ENCODE measurements at regions not wholly inside any gene's neighbourhood (a gene's known extent, or its start where the extent isn't known, plus 50 kb on each side); places are given as distances from the start of the nearest gene placed in this dataset.

DNA sequence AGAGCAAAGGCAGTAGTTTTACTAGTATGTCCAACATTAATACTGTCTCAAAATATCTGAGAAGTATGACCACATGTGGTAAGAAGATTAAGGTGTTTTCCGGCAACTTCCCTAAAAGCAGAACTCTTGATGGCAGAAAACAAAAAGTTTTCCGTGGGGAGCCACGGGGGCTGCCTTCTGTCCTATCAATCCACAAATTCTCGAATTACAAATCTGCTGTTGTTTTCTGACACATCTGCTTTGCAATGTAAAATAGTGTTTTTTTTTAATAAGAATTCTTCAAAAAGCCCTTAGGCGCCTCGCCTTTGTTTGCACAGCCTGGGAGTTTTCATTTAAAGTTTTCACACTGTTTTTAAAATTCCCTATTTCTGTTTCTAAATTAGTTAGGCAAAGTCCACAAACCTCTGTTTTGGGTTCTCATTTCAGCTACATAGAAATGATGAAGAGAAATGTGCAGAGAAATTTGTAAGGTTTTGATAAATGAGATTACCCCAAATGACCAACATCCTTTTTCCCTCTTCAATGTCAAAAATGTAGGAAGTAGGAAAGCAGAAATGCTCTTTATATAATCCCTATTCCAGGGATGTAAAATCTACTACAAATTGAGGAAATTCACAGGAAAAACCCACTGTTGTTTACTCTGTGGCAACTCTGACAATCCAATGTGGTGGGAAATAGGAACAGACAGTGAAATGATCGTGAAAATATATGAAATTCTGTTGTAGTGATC lies 385.8 kb downstream of the ZEB2 start (continued):
- TF ChIP-seq, protein P1, sequence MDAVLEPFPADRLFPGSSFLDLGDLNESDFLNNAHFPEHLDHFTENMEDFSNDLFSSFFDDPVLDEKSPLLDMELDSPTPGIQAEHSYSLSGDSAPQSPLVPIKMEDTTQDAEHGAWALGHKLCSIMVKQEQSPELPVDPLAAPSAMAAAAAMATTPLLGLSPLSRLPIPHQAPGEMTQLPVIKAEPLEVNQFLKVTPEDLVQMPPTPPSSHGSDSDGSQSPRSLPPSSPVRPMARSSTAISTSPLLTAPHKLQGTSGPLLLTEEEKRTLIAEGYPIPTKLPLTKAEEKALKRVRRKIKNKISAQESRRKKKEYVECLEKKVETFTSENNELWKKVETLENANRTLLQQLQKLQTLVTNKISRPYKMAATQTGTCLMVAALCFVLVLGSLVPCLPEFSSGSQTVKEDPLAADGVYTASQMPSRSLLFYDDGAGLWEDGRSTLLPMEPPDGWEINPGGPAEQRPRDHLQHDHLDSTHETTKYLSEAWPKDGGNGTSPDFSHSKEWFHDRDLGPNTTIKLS (IDR thresholded peaks at IDR 0.05; ENCODE audit: borderline replicate concordance, low read depth), result no peak
- TF ChIP-seq, protein P2, sequence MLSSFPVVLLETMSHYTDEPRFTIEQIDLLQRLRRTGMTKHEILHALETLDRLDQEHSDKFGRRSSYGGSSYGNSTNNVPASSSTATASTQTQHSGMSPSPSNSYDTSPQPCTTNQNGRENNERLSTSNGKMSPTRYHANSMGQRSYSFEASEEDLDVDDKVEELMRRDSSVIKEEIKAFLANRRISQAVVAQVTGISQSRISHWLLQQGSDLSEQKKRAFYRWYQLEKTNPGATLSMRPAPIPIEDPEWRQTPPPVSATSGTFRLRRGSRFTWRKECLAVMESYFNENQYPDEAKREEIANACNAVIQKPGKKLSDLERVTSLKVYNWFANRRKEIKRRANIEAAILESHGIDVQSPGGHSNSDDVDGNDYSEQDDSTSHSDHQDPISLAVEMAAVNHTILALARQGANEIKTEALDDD (IDR thresholded peaks at IDR 0.05), result no peak
- TF ChIP-seq, protein P3, sequence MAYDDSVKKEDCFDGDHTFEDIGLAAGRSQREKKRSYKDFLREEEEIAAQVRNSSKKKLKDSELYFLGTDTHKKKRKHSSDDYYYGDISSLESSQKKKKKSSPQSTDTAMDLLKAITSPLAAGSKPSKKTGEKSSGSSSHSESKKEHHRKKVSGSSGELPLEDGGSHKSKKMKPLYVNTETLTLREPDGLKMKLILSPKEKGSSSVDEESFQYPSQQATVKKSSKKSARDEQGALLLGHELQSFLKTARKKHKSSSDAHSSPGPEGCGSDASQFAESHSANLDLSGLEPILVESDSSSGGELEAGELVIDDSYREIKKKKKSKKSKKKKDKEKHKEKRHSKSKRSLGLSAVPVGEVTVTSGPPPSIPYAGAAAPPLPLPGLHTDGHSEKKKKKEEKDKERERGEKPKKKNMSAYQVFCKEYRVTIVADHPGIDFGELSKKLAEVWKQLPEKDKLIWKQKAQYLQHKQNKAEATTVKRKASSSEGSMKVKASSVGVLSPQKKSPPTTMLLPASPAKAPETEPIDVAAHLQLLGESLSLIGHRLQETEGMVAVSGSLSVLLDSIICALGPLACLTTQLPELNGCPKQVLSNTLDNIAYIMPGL (CRISPR knock-in tag; IDR thresholded peaks at IDR 0.05), result no peak
- TF ChIP-seq, protein P4, sequence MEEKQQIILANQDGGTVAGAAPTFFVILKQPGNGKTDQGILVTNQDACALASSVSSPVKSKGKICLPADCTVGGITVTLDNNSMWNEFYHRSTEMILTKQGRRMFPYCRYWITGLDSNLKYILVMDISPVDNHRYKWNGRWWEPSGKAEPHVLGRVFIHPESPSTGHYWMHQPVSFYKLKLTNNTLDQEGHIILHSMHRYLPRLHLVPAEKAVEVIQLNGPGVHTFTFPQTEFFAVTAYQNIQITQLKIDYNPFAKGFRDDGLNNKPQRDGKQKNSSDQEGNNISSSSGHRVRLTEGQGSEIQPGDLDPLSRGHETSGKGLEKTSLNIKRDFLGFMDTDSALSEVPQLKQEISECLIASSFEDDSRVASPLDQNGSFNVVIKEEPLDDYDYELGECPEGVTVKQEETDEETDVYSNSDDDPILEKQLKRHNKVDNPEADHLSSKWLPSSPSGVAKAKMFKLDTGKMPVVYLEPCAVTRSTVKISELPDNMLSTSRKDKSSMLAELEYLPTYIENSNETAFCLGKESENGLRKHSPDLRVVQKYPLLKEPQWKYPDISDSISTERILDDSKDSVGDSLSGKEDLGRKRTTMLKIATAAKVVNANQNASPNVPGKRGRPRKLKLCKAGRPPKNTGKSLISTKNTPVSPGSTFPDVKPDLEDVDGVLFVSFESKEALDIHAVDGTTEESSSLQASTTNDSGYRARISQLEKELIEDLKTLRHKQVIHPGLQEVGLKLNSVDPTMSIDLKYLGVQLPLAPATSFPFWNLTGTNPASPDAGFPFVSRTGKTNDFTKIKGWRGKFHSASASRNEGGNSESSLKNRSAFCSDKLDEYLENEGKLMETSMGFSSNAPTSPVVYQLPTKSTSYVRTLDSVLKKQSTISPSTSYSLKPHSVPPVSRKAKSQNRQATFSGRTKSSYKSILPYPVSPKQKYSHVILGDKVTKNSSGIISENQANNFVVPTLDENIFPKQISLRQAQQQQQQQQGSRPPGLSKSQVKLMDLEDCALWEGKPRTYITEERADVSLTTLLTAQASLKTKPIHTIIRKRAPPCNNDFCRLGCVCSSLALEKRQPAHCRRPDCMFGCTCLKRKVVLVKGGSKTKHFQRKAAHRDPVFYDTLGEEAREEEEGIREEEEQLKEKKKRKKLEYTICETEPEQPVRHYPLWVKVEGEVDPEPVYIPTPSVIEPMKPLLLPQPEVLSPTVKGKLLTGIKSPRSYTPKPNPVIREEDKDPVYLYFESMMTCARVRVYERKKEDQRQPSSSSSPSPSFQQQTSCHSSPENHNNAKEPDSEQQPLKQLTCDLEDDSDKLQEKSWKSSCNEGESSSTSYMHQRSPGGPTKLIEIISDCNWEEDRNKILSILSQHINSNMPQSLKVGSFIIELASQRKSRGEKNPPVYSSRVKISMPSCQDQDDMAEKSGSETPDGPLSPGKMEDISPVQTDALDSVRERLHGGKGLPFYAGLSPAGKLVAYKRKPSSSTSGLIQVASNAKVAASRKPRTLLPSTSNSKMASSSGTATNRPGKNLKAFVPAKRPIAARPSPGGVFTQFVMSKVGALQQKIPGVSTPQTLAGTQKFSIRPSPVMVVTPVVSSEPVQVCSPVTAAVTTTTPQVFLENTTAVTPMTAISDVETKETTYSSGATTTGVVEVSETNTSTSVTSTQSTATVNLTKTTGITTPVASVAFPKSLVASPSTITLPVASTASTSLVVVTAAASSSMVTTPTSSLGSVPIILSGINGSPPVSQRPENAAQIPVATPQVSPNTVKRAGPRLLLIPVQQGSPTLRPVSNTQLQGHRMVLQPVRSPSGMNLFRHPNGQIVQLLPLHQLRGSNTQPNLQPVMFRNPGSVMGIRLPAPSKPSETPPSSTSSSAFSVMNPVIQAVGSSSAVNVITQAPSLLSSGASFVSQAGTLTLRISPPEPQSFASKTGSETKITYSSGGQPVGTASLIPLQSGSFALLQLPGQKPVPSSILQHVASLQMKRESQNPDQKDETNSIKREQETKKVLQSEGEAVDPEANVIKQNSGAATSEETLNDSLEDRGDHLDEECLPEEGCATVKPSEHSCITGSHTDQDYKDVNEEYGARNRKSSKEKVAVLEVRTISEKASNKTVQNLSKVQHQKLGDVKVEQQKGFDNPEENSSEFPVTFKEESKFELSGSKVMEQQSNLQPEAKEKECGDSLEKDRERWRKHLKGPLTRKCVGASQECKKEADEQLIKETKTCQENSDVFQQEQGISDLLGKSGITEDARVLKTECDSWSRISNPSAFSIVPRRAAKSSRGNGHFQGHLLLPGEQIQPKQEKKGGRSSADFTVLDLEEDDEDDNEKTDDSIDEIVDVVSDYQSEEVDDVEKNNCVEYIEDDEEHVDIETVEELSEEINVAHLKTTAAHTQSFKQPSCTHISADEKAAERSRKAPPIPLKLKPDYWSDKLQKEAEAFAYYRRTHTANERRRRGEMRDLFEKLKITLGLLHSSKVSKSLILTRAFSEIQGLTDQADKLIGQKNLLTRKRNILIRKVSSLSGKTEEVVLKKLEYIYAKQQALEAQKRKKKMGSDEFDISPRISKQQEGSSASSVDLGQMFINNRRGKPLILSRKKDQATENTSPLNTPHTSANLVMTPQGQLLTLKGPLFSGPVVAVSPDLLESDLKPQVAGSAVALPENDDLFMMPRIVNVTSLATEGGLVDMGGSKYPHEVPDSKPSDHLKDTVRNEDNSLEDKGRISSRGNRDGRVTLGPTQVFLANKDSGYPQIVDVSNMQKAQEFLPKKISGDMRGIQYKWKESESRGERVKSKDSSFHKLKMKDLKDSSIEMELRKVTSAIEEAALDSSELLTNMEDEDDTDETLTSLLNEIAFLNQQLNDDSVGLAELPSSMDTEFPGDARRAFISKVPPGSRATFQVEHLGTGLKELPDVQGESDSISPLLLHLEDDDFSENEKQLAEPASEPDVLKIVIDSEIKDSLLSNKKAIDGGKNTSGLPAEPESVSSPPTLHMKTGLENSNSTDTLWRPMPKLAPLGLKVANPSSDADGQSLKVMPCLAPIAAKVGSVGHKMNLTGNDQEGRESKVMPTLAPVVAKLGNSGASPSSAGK (IDR thresholded peaks at IDR 0.05), result 0 out of 2 replicates have a peak, but pooled peaks have one; percentile 14
- peak; percentile 50; the same call in 1 of the 2 replicates for TF ChIP-seq TCF3 (CRISPR knock-in tag; IDR thresholded peaks at IDR 0.05)
- TF ChIP-seq, protein P5, sequence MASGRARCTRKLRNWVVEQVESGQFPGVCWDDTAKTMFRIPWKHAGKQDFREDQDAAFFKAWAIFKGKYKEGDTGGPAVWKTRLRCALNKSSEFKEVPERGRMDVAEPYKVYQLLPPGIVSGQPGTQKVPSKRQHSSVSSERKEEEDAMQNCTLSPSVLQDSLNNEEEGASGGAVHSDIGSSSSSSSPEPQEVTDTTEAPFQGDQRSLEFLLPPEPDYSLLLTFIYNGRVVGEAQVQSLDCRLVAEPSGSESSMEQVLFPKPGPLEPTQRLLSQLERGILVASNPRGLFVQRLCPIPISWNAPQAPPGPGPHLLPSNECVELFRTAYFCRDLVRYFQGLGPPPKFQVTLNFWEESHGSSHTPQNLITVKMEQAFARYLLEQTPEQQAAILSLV (tag; IDR thresholded peaks at IDR 0.05), result no peak
